Endothelial cell (in vitro differentiated cells): ENCODE measurements at regions not wholly inside any gene's neighbourhood (a gene's known extent, or its start where the extent isn't known, plus 50 kb on each side); places are given as distances from the start of the nearest gene placed in this dataset.

Source experiments
- DNase-seq: peaks from one replicate; pipeline ENCODE4 v3.0.0; 2021; ENCODE audit warnings: low spot score
- H3K27ac Mint-ChIP-seq: one replicate; pipeline ENCODE4 v1.8.0; 2021; ENCODE audit warnings: mixed read lengths, inconsistent platforms; ENCODE audit not compliant: unreplicated experiment
- H3K27me3 Mint-ChIP-seq: one replicate; pipeline ENCODE4 v1.8.0; 2021; ENCODE audit warnings: mild to moderate bottlenecking, moderate library complexity, mixed read lengths, inconsistent platforms; ENCODE audit not compliant: unreplicated experiment
- H3K36me3 Mint-ChIP-seq: one replicate; pipeline ENCODE4 v1.8.0; 2021; ENCODE audit warnings: mild to moderate bottlenecking, low read depth, mixed read lengths, inconsistent platforms; ENCODE audit not compliant: unreplicated experiment
- H3K4me1 Mint-ChIP-seq: one replicate; pipeline ENCODE4 v1.8.0; 2021; ENCODE audit warnings: mild to moderate bottlenecking, mixed read lengths, inconsistent platforms; ENCODE audit not compliant: unreplicated experiment
- H3K4me3 Mint-ChIP-seq: one replicate; pipeline ENCODE4 v1.8.0; 2021; ENCODE audit warnings: mild to moderate bottlenecking, mixed read lengths, inconsistent platforms; ENCODE audit not compliant: unreplicated experiment
- H3K9me3 Mint-ChIP-seq: one replicate; pipeline ENCODE4 v1.8.0; 2021; ENCODE audit warnings: mixed read lengths, inconsistent platforms; ENCODE audit not compliant: unreplicated experiment
- TF ChIP-seq, protein P1 (sequence below): fragments of 200-600 bp; sonication (generic); IDR thresholded peaks from one replicate; pipeline ENCODE4 v1.5.0; 2021; ENCODE audit warnings: antibody characterized with exemption; ENCODE audit not compliant: unreplicated experiment

DNA sequence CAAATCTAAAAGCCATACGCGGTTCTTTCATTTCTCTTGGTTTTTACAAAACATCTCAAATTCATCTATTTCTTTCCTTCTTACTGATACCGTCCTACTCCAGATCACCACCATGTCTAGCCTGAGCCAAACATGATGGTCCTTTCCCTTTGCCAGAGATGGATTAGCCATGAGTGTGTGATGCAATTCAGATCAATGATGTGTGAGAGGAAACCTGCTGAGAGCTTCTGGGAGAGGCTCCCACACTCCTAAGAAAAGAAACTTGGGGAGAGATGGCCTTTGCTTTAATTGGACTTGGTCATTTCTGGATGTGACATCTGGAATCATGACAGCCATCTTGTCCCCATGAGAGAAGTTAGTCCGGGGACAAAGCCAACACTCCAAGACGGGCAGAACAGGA, 367.2 kb downstream of the FGFR2 start:
- H3K4me3 Mint-ChIP-seq = no peak overlapping the region
- TF ChIP-seq, protein P1, sequence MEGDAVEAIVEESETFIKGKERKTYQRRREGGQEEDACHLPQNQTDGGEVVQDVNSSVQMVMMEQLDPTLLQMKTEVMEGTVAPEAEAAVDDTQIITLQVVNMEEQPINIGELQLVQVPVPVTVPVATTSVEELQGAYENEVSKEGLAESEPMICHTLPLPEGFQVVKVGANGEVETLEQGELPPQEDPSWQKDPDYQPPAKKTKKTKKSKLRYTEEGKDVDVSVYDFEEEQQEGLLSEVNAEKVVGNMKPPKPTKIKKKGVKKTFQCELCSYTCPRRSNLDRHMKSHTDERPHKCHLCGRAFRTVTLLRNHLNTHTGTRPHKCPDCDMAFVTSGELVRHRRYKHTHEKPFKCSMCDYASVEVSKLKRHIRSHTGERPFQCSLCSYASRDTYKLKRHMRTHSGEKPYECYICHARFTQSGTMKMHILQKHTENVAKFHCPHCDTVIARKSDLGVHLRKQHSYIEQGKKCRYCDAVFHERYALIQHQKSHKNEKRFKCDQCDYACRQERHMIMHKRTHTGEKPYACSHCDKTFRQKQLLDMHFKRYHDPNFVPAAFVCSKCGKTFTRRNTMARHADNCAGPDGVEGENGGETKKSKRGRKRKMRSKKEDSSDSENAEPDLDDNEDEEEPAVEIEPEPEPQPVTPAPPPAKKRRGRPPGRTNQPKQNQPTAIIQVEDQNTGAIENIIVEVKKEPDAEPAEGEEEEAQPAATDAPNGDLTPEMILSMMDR = no peak
- no peaks in the 10 kb centered on the region for H3K9me3 Mint-ChIP-seq
- peaks cover 3% of the 10 kb centered on the region for H3K27me3 Mint-ChIP-seq
- H3K36me3 Mint-ChIP-seq = no peaks in the 10 kb centered on the region
- no peaks in the 10 kb centered on the region for H3K4me1 Mint-ChIP-seq
- H3K27ac Mint-ChIP-seq = no peak overlapping the region
- no peak for DNase-seq

- H3K4me3 Mint-ChIP-seq = no peak overlapping the region
- no peak for DNase-seq
- TF ChIP-seq, protein P1 = no peak
- H3K27ac Mint-ChIP-seq = no peak overlapping the region
- H3K4me1 Mint-ChIP-seq = no peaks in the 10 kb centered on the region
- H3K36me3 Mint-ChIP-seq = no peaks in the 10 kb centered on the region
- no peaks in the 10 kb centered on the region for H3K9me3 Mint-ChIP-seq
- H3K27me3 Mint-ChIP-seq = peaks cover 3% of the 10 kb centered on the region
These were observed 365.8 kb downstream of the FGFR2 start for GRCh38 chr10:121232494-121232893.

DNA sequence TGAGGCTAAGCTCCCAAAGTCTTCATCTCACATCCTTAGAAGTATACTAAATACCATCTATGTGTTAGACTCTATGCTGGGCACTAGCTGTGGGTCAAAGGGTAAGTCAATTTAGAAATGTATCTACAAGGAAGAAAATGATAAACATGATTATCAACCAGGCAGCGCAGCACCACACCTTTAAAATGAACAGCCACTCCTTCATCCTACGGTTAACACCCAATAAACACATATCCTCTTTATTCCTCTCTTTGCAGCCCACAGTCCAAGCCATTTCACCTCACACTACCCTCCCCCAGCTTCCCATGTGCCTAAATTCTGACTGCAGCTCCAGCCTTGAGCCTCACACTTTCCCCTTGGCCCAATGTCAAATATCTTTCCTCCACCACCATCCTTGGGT, 362.6 kb downstream of the FGFR2 start:
- no peak overlapping the region for H3K27ac Mint-ChIP-seq
- no peaks in the 10 kb centered on the region for H3K9me3 Mint-ChIP-seq
- no peaks in the 10 kb centered on the region for H3K4me1 Mint-ChIP-seq
- TF ChIP-seq, protein P1 = no peak
- peaks cover 3% of the 10 kb centered on the region for H3K27me3 Mint-ChIP-seq
- no peak overlapping the region for H3K4me3 Mint-ChIP-seq
- no peak for DNase-seq
- peaks cover 5% of the 10 kb centered on the region for H3K36me3 Mint-ChIP-seq

GRCh38 chr10:121236621-121237020, 361.6 kb downstream of the FGFR2 start:
- Mint-ChIP-seq H3K27ac (no peak overlapping the region), H3K27me3 (peaks cover 3% of the 10 kb centered on the region), H3K9me3 (no peaks in the 10 kb centered on the region), H3K4me1 (no peaks in the 10 kb centered on the region), H3K36me3 (peaks cover 5% of the 10 kb centered on the region), H3K4me3 (no peak overlapping the region)
- no peak for DNase-seq
- TF ChIP-seq, protein P1 = no peak

DNA sequence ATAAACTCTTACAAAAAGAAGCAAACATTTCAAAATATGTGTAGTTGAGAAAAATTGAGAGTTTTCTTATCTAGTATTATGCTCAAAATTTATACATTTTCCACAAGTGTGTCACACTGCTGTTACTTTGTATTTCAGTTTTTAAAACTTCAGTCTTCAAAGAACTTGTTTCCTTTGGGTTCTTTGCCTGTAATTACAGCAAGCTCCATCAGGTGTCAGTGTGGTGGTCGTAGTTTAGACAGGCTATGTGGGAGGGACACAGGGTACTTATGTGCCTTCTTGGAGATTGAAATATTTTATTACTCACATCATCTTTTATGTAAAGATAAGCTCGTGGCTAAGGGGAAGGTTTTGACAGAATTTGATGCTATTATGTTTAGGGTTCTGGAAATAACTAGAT, 360.5 kb downstream of the FGFR2 start:
- no peak overlapping the region for H3K27ac Mint-ChIP-seq
- H3K27me3 Mint-ChIP-seq = peaks cover 3% of the 10 kb centered on the region
- no peak for DNase-seq
- H3K4me1 Mint-ChIP-seq = no peaks in the 10 kb centered on the region
- H3K9me3 Mint-ChIP-seq = no peaks in the 10 kb centered on the region
- no peak overlapping the region for H3K4me3 Mint-ChIP-seq
- H3K36me3 Mint-ChIP-seq = peaks cover 5% of the 10 kb centered on the region
- TF ChIP-seq, protein P1 = no peak
